Osteoblast (primary cell): ENCODE measurements at regions not wholly inside any gene's neighbourhood (a gene's known extent, or its start where the extent isn't known, plus 50 kb on each side); places are given as distances from the start of the nearest gene placed in this dataset.
A peak's percentile ranks its signal among the peaks of the same experiment; 100 is the strongest.

Experiments used
- DNase-seq: peaks from one replicate; pipeline ENCODE4 v3.0.0; 2011; ENCODE audit warnings: low spot score, mixed read lengths; ENCODE audit not compliant: insufficient read length; ENCODE audit errors: missing footprints
- H2AFZ ChIP-seq: 2 replicates; pipeline ENCODE4 v1.6.0; 2011; ENCODE audit warnings: mild to moderate bottlenecking, low read length
- H3K27ac ChIP-seq: 2 replicates; pipeline ENCODE4 v1.5.1; 2011; ENCODE audit warnings: mild to moderate bottlenecking, low read depth, low read length, moderate library complexity
- H3K27me3 ChIP-seq: 2 replicates; pipeline ENCODE4 v1.6.0; 2012; ENCODE audit warnings: mild to moderate bottlenecking, control low read depth, inconsistent platforms, low read length, moderate library complexity; ENCODE audit not compliant: insufficient read depth
- H3K36me3 ChIP-seq: 2 replicates; pipeline ENCODE4 v1.5.1; 2011; ENCODE audit warnings: mild to moderate bottlenecking, low read length, control low read depth, moderate library complexity; ENCODE audit not compliant: insufficient read depth
- H3K4me1 ChIP-seq: 2 replicates; pipeline ENCODE4 v1.5.1; 2011; ENCODE audit warnings: mild to moderate bottlenecking, low read length, control low read depth, moderate library complexity; ENCODE audit not compliant: insufficient read depth
- H3K4me2 ChIP-seq: 2 replicates; pipeline ENCODE4 v1.6.0; 2011; ENCODE audit warnings: mild to moderate bottlenecking, low read length; ENCODE audit not compliant: insufficient read depth
- H3K4me3 ChIP-seq: fragments of 200-600 bp; sonication (generic); 3 replicates; pipeline ENCODE4 v1.5.1; 2012; ENCODE audit warnings: mild to moderate bottlenecking, low read length, inconsistent platforms; ENCODE audit not compliant: insufficient read depth
- H3K79me2 ChIP-seq: 2 replicates; pipeline ENCODE4 v1.6.0; 2012; ENCODE audit warnings: mild to moderate bottlenecking, low read length, control low read depth, inconsistent platforms; ENCODE audit not compliant: insufficient read depth
- H3K9me3 ChIP-seq: 2 replicates; pipeline ENCODE4 v1.5.1; 2011; ENCODE audit warnings: low read depth, low read length, control low read depth
- H4K20me1 ChIP-seq: 2 replicates; pipeline ENCODE4 v1.6.0; 2012; ENCODE audit warnings: mild to moderate bottlenecking, low read length, control low read depth; ENCODE audit not compliant: insufficient read depth
- CTCF ChIP-seq: IDR thresholded peaks from 2 replicates; pipeline ENCODE4 v1.5.1; 2011; ENCODE audit warnings: mild to moderate bottlenecking, low read depth, low read length, moderate library complexity; ENCODE audit errors: extremely low read depth

- TF ChIP-seq CTCF = no peak
- Histone ChIP-seq H2AFZ (no peak overlapping the region), H3K27me3 (no peaks in the 10 kb centered on the region), H3K4me3 (no peak overlapping the region), H4K20me1 (no peaks in the 10 kb centered on the region), H3K4me1 (no peaks in the 10 kb centered on the region), H3K4me2 (no peak overlapping the region), H3K36me3 (no peaks in the 10 kb centered on the region), H3K9me3 (no peaks in the 10 kb centered on the region), H3K79me2 (no peaks in the 10 kb centered on the region), H3K27ac (no peak overlapping the region)
- DNase-seq = peak; percentile 59
These were observed 268.5 kb upstream of the HDAC4 start for GRCh38 chr2:239669181-239669898.

GRCh38 chr2:239668651-239669050 is 267.8 kb upstream of the HDAC4 start:
- H3K4me1 ChIP-seq = no peaks in the 10 kb centered on the region
- no peaks in the 10 kb centered on the region for H3K9me3 ChIP-seq
- peak; percentile 2 for DNase-seq
- H3K36me3 ChIP-seq = no peaks in the 10 kb centered on the region
- H4K20me1 ChIP-seq = no peaks in the 10 kb centered on the region
- no peak overlapping the region for H3K4me2 ChIP-seq
- no peaks in the 10 kb centered on the region for H3K79me2 ChIP-seq
- H2AFZ ChIP-seq = no peak overlapping the region
- H3K4me3 ChIP-seq = no peak overlapping the region
- no peak for TF ChIP-seq CTCF
- no peaks in the 10 kb centered on the region for H3K27me3 ChIP-seq
- H3K27ac ChIP-seq = no peak overlapping the region

DNA sequence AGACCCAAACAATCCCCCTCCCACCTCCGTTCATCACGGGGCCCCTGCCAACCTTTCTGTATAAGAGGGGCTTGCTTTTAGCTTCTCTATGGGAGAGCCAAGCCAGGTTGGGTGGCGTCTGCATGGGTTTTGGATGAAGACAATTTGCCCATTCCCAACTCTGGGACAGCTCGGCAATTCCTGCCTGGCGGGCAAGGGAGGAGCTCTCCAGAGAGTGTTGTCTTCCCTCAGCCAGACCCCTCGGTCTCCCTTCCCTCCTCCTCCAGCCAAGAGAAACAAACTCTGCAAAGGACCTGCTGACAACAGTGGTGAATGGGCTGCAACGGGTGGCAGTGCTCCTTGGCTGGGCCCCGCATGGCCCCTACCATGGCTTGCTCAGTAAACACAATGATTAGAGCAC is 267.2 kb upstream of the HDAC4 start:
- Histone ChIP-seq H2AFZ (no peak overlapping the region), H3K9me3 (no peaks in the 10 kb centered on the region), H3K79me2 (no peaks in the 10 kb centered on the region), H3K4me1 (no peaks in the 10 kb centered on the region), H4K20me1 (no peaks in the 10 kb centered on the region), H3K4me2 (no peak overlapping the region), H3K36me3 (no peaks in the 10 kb centered on the region), H3K27ac (no peak overlapping the region), H3K4me3 (no peak overlapping the region), H3K27me3 (no peaks in the 10 kb centered on the region)
- peak; percentile 65 for DNase-seq
- no peak for TF ChIP-seq CTCF

DNA sequence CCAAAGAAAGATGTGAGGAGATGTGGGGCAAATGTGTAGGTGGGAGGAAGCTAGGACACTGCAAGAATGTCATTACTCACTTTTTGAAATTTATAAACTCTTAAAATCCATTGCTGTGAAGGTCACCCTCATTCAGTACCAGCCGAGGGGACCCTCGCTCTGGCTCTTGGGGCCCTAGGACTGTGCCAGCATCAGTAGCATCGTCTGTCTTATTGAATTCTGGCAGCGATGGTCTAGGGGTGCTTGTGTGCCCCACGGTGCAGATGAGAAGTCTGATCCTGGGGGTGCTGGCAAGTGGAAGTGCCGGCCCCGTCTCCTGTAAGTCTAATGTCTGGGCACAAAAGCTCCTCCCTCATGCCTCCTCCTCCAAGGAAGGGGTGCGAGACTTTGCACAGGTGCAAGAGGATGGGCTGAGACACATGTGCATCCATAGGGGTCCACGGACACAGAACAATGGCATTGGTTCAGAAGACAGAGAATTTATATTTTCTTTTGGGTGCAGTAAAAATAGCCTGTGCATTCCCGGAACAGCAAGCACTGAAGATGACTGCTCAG is 266.7 kb upstream of the HDAC4 start:
- Histone ChIP-seq H3K27ac (no peak overlapping the region), H3K79me2 (no peaks in the 10 kb centered on the region), H3K4me3 (no peak overlapping the region)

More for the DNA sequence above, 266.7 kb upstream of the HDAC4 start:
- H2AFZ ChIP-seq = no peak overlapping the region
- TF ChIP-seq CTCF = no peak
- no peaks in the 10 kb centered on the region for H3K27me3 ChIP-seq
- H4K20me1 ChIP-seq = no peaks in the 10 kb centered on the region
- H3K36me3 ChIP-seq = no peaks in the 10 kb centered on the region
- H3K4me2 ChIP-seq = no peak overlapping the region
- no peaks in the 10 kb centered on the region for H3K4me1 ChIP-seq
- DNase-seq = peak; percentile 55
- no peaks in the 10 kb centered on the region for H3K9me3 ChIP-seq
